DND-41 (cell line): ENCODE measurements at regions not wholly inside any gene's neighbourhood (a gene's known extent, or its start where the extent isn't known, plus 50 kb on each side); places are given as distances from the start of the nearest gene placed in this dataset.

Experiments used
- EZH2 ChIP-seq: IDR thresholded peaks from 3 replicates; pipeline ENCODE4 v1.6.1; 2012; ENCODE audit warnings: borderline replicate concordance, low read depth, mild to moderate bottlenecking, moderate library complexity, low read length, inconsistent platforms; ENCODE audit not compliant: severe bottlenecking
- TF ChIP-seq, protein P1 (sequence below): IDR thresholded peaks from 2 replicates; pipeline ENCODE4 v1.5.1; 2012; ENCODE audit warnings: borderline replicate concordance, low read length, moderate library complexity, mild to moderate bottlenecking; ENCODE audit not compliant: poor library complexity, severe bottlenecking; ENCODE audit errors: extremely low read depth

DNA sequence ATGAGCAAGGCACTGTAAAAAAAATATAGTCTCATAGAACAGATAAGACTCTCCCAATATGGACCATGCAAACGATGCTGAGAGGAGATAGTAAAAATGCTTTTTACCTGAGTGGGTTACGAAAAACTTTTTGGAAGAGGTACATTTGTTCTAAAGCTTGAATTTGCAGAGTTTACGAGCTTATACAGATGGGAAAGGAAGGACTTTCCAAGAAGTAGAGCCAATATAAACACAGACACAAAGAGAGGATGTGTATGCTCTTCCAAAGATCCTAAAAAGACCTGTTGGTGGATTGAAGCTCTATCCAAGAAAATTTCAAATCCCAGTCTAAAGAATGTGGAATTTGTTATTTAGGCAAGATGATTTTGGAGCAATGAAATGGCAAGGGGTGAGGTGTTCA is 127.1 kb upstream of the SLCO6A1 start:
- TF ChIP-seq, protein P1, sequence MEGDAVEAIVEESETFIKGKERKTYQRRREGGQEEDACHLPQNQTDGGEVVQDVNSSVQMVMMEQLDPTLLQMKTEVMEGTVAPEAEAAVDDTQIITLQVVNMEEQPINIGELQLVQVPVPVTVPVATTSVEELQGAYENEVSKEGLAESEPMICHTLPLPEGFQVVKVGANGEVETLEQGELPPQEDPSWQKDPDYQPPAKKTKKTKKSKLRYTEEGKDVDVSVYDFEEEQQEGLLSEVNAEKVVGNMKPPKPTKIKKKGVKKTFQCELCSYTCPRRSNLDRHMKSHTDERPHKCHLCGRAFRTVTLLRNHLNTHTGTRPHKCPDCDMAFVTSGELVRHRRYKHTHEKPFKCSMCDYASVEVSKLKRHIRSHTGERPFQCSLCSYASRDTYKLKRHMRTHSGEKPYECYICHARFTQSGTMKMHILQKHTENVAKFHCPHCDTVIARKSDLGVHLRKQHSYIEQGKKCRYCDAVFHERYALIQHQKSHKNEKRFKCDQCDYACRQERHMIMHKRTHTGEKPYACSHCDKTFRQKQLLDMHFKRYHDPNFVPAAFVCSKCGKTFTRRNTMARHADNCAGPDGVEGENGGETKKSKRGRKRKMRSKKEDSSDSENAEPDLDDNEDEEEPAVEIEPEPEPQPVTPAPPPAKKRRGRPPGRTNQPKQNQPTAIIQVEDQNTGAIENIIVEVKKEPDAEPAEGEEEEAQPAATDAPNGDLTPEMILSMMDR, result no peak
- no peak for TF ChIP-seq EZH2
